ENCODE measurements at regions not wholly inside any gene's neighbourhood (a gene's known extent, or its start where the extent isn't known, plus 50 kb on each side); places are given as distances from the start of the nearest gene placed in this dataset.
"Not testable (repeated sequence)": the region's sequence is repeated elsewhere in the genome, so short reads cannot be mapped to it uniquely, and the experiment has no call there.

DNA sequence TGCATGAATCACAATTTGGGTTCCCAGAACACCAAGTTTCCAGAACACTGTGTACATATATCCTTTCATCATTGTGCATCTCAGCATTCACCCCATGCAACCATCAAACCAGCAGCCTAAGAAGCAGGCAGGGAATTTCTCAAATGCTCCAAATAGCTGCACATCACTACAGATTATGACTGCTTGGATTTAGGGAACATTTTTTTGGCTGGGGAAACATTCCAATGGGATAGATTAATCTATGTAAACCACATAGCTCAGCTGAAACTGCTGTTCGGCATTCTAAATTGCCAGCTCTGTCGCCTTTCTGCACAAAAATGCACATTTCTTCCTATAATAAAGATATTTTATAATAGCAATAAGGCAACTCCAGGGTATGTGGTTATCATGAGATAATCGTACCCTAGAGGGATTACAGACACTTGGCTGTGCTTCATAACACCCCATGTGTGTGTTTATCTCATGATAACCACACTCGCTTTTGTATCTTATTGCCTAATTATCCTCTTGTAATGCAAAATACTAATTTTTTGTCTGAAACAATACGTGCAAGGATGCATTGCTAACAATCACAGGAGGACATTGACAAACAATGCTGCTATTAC lies 483.7 kb upstream of the DPH6 start:
- TF ChIP-seq, protein P1, sequence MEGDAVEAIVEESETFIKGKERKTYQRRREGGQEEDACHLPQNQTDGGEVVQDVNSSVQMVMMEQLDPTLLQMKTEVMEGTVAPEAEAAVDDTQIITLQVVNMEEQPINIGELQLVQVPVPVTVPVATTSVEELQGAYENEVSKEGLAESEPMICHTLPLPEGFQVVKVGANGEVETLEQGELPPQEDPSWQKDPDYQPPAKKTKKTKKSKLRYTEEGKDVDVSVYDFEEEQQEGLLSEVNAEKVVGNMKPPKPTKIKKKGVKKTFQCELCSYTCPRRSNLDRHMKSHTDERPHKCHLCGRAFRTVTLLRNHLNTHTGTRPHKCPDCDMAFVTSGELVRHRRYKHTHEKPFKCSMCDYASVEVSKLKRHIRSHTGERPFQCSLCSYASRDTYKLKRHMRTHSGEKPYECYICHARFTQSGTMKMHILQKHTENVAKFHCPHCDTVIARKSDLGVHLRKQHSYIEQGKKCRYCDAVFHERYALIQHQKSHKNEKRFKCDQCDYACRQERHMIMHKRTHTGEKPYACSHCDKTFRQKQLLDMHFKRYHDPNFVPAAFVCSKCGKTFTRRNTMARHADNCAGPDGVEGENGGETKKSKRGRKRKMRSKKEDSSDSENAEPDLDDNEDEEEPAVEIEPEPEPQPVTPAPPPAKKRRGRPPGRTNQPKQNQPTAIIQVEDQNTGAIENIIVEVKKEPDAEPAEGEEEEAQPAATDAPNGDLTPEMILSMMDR (conservative IDR thresholded peaks at IDR 0.05): no peak
- TF ChIP-seq EZH2 (IDR thresholded peaks at IDR 0.05; ENCODE audit: low read depth): no peak
- Histone ChIP-seq H4K20me1 (ENCODE audit: insufficient read depth) (no peaks in the 10 kb centered on the region), H3K9me2 (ENCODE audit: insufficient read depth) (no peaks in the 10 kb centered on the region), H3K27ac (no peak overlapping the region), H3K4me3 (no peak overlapping the region), H3K4me2 (no peak overlapping the region), H3K9me3 (ENCODE audit: insufficient read depth, low read depth) (no peaks in the 10 kb centered on the region), H3K36me3 (ENCODE audit: low read depth) (no peaks in the 10 kb centered on the region), H3K79me2 (ENCODE audit: low read depth) (no peaks in the 10 kb centered on the region), H3K4me1 (replicated peaks; ENCODE audit: insufficient read depth) (no peaks in the 10 kb centered on the region), H3K27me3 (ENCODE audit: insufficient read depth, low read depth) (no peaks in the 10 kb centered on the region), H3F3A (ENCODE audit: insufficient read depth, low read depth) (no peaks in the 10 kb centered on the region), H2AFZ (no peak overlapping the region)
- DNase-seq: no peak
- ChIA-PET CTCF (no interaction called here), POLR2A (ENCODE audit: unreplicated experiment) (no interaction called here)
- no TSS peak for BruUV-seq (replicated peaks)
- intact Hi-C loops (cut with micrococcal nuclease; ENCODE audit: unreplicated experiment): no loop called here

DNA sequence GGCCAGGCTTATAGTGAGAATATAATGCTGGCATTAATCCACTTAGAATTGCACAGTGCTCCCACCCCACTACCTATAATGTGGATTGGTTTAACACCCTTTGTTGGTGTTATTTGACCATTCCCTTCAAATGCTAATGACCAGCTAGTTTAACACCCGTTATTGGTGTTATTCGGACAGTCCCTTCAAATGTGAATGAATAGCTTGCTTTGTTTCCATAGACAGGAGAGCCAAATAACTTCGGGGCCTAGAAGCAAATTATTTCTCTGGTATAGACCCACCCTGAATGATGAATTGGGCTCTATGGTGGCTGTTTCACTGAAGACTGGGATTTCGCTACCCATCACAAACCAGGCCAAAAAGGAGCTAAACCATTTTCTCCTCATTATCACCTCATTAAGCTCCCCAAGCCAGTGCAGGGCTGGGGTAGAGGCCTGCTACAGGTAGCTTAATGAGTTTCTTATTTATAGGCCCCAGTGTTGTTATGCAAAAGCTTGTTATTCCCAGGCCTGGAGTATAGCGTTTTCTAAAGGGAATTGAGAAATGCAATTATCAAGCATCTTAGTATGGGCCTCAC lies 494.1 kb upstream of the DPH6 start:
- no peaks in the 10 kb centered on the region for H4K20me1 ChIP-seq (ENCODE audit: insufficient read depth)
- H3K79me2 ChIP-seq (ENCODE audit: low read depth): no peaks in the 10 kb centered on the region
- no peak overlapping the region for H2AFZ ChIP-seq
- DNase-seq: no peak
- no peak overlapping the region for H3K27ac ChIP-seq
- H3K9me2 ChIP-seq (ENCODE audit: insufficient read depth): no peaks in the 10 kb centered on the region
- no peaks in the 10 kb centered on the region for H3K9me3 ChIP-seq (ENCODE audit: insufficient read depth, low read depth)
- no peaks in the 10 kb centered on the region for H3K27me3 ChIP-seq (ENCODE audit: insufficient read depth, low read depth)
- no peaks in the 10 kb centered on the region for H3K4me1 ChIP-seq (replicated peaks; ENCODE audit: insufficient read depth)
- H3K4me2 ChIP-seq: no peak overlapping the region
- no peak overlapping the region for H3K4me3 ChIP-seq
- H3F3A ChIP-seq (ENCODE audit: insufficient read depth, low read depth): no peaks in the 10 kb centered on the region
- H3K36me3 ChIP-seq (ENCODE audit: low read depth): no peaks in the 10 kb centered on the region
- CTCF ChIA-PET: no interaction called here
- POLR2A ChIA-PET (ENCODE audit: unreplicated experiment): interaction anchor here (0.7 kb wide), 1 partner anchor 421 kb away, joined by 6 read pairs; no protein-coding TSS in a partner anchor
- no peak for TF ChIP-seq EZH2 (IDR thresholded peaks at IDR 0.05; ENCODE audit: low read depth)
- TF ChIP-seq, protein P1 (conservative IDR thresholded peaks at IDR 0.05): no peak
- intact Hi-C loops (cut with micrococcal nuclease; ENCODE audit: unreplicated experiment): no loop called here
- BruUV-seq (replicated peaks): no TSS peak

DNA sequence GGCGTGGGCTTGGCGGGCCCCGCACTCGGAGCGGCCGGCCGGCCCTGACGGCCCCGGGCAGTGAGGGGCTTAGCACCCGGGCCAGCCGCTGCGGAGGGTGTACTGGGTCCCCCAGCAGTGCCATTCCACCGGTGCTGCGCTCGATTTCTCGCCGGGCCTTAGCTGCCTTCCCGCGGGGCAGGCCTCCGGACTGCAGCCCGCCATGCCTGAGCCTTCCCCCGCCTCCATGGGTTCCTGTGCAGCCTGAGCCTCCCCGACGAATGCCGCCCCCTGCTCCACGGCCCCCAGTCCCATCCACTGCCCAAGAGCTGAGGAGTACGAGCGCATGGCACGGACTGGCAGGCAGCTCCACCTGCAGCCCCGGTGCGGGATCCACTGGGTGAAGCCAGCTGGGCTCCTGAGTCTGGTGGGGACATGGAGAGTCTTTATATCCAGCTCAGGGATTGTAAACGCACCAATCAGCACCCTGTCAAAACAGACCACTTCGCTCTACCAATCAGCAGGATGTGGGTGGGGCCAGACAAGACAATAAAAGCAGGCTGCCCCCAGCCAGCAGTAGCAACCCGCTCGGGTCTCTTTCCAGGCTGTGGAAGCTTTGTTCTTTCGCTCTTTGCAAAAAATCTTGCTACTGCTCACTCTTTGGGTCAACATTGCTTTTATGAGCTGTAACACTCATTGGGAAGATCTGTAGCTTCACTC lies 501.2 kb upstream of the DPH6 start:
- H3K4me2 ChIP-seq; H3K4me1 ChIP-seq (replicated peaks; ENCODE audit: insufficient read depth); H3K36me3 ChIP-seq (ENCODE audit: low read depth); H3K4me3 ChIP-seq; H4K20me1 ChIP-seq (ENCODE audit: insufficient read depth); BruUV-seq (replicated peaks); H3K27ac ChIP-seq; POLR2A ChIA-PET (ENCODE audit: unreplicated experiment); H3K79me2 ChIP-seq (ENCODE audit: low read depth); H3K27me3 ChIP-seq (ENCODE audit: insufficient read depth, low read depth); CTCF ChIA-PET; H3F3A ChIP-seq (ENCODE audit: insufficient read depth, low read depth); H3K9me2 ChIP-seq (ENCODE audit: insufficient read depth); DNase-seq; H2AFZ ChIP-seq; H3K9me3 ChIP-seq (ENCODE audit: insufficient read depth, low read depth); intact Hi-C loops (cut with micrococcal nuclease; ENCODE audit: unreplicated experiment): not testable (repeated sequence)

All from PC-9 (cell line).